HG03457 (cell line): ENCODE measurements at regions not wholly inside any gene's neighbourhood (a gene's known extent, or its start where the extent isn't known, plus 50 kb on each side); places are given as distances from the start of the nearest gene placed in this dataset.
"Not testable (repeated sequence)": the region's sequence is repeated elsewhere in the genome, so short reads cannot be mapped to it uniquely, and the experiment has no call there.

Experiments
- ATAC-seq: cut with Tn5 transposase; IDR thresholded peaks from one replicate; pipeline ENCODE4 v1.9.1; 2021; ENCODE audit warnings: moderate number of reproducible peaks; ENCODE audit not compliant: unreplicated experiment

GRCh38 chr14:38045461-38045860 lies 162.2 kb upstream of the SSTR1 start:
- ATAC-seq = no peak

GRCh38 chr14:38046160-38046559 lies 161.5 kb upstream of the SSTR1 start:
- no peak for ATAC-seq

GRCh38 chr14:38047195-38047902 lies 160.4 kb upstream of the SSTR1 start:
- ATAC-seq = no peak

- ATAC-seq = no peak
Measured at GRCh38 chr14:38053666-38054065, 154.0 kb upstream of the SSTR1 start.

- ATAC-seq = no peak
Measured at GRCh38 chr14:38056270-38056669, 151.4 kb upstream of the SSTR1 start.

- not testable (repeated sequence) for ATAC-seq
Measured at GRCh38 chr14:38062223-38062622, 145.5 kb upstream of the SSTR1 start.

GRCh38 chr14:38063711-38064320 lies 143.9 kb upstream of the SSTR1 start:
- ATAC-seq = no peak

- ATAC-seq = no peak
Measured at GRCh38 chr14:38065106-38065762, 142.5 kb upstream of the SSTR1 start.

GRCh38 chr14:38070061-38070588 lies 137.6 kb upstream of the SSTR1 start:
- no peak for ATAC-seq

- no peak for ATAC-seq
Measured at GRCh38 chr14:38073641-38074040, 134.1 kb upstream of the SSTR1 start.

GRCh38 chr14:38074081-38074480 lies 133.6 kb upstream of the SSTR1 start:
- ATAC-seq = no peak

- ATAC-seq = no peak
Measured at GRCh38 chr14:38074754-38075153, 132.9 kb upstream of the SSTR1 start.

GRCh38 chr14:38078393-38078792 lies 129.3 kb upstream of the SSTR1 start:
- no peak for ATAC-seq

GRCh38 chr14:38079268-38079667 lies 128.4 kb upstream of the SSTR1 start:
- peak; percentile 85 for ATAC-seq

- ATAC-seq = no peak
Measured at GRCh38 chr14:38079886-38080285, 127.8 kb upstream of the SSTR1 start.

- no peak for ATAC-seq
Measured at GRCh38 chr14:38080696-38081095, 127.0 kb upstream of the SSTR1 start.

GRCh38 chr14:38083039-38083438 lies 124.7 kb upstream of the SSTR1 start:
- ATAC-seq = no peak

GRCh38 chr14:38089123-38089522 lies 118.6 kb upstream of the SSTR1 start:
- no peak for ATAC-seq

GRCh38 chr14:38090506-38090905 lies 117.2 kb upstream of the SSTR1 start:
- no peak for ATAC-seq

GRCh38 chr14:38098074-38098836 lies 109.4 kb upstream of the SSTR1 start:
- ATAC-seq = no peak

- no peak for ATAC-seq
Measured at GRCh38 chr14:38101679-38102078, 106.0 kb upstream of the SSTR1 start.
